Left renal cortex interstitium (tissue), 4 donors: ENCODE measurements at regions not wholly inside any gene's neighbourhood (a gene's known extent, or its start where the extent isn't known, plus 50 kb on each side); places are given as distances from the start of the nearest gene placed in this dataset.

ENCODE experiments used
- DNase-seq, 4 donors: peaks; one replicate each; pipeline ENCODE4 v3.0.0-alpha.2; 2013; ENCODE audit warnings: low read depth in 4 of 4, low spot score in 2 of 4, missing footprints in 1 of 4

GRCh38 chr1:37127254-37127748 lies 93.0 kb upstream of the GRIK3 start:
- no peak for DNase-seq

DNA sequence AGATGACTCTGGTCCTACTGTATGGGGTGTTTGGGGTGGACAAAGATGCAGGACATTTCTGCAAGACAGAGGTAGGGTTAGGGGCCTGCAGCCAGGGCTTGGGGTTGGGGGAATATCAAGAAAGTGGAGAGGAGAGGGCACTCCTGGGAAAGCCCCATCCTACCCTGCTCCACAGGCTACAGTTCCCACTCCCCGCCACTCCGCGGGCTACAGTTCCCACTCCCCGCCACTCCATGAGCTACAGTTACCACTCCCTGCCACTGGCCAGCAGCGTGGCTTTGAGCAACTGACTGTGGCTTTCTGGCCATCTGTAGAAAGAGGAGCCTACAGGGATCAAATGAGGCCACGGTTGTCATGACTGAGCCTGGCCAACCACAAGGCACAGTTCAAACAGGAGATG lies 93.8 kb upstream of the GRIK3 start:
- no peak for DNase-seq

- no peak for DNase-seq
Measured at GRCh38 chr1:37130221-37130948, 96.1 kb upstream of the GRIK3 start.

- no peak for DNase-seq
Measured at GRCh38 chr1:37131281-37131680, 97.0 kb upstream of the GRIK3 start.

- DNase-seq: no peak
Measured at GRCh38 chr1:37133276-37134145, 99.2 kb upstream of the GRIK3 start.

DNA sequence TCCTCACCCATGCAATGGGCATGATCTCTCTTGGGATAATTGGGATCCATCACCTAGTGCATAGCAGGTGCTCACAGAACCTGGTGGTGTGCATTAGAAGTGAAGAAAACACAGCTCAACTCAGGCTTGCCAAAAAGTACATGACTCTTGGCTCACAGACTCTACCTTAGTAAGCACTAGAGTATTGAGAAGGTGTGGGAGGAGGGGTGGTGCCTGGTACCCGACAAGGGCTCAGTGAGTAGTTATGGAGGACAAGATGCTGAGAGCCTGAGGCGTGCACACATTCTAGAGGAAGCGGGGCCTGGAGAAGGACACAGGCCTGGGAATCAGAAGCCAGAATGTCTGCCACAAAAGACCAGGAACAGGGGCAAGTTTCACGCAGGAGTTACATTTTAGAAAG lies 100.3 kb upstream of the GRIK3 start:
- no peak for DNase-seq

DNA sequence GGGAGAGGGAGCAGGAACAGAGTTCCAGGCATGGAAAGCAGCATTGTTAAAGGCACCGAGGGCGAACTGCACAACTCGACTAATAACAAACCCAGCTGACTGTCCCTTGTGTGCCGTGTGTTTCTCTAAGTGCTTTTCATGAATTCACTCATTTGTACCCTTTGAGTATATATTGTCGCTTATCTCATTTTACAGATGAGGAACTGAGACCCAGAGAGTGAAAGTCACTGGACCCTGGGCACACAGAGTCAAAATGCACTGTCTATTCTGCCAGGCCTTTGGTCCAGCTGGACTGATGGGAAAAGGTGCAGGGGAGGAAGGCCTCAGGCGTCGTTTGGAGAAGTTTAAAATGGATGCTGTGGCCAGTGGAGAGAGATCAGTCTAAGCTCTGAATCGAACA lies 100.7 kb upstream of the GRIK3 start:
- no peak for DNase-seq

DNA sequence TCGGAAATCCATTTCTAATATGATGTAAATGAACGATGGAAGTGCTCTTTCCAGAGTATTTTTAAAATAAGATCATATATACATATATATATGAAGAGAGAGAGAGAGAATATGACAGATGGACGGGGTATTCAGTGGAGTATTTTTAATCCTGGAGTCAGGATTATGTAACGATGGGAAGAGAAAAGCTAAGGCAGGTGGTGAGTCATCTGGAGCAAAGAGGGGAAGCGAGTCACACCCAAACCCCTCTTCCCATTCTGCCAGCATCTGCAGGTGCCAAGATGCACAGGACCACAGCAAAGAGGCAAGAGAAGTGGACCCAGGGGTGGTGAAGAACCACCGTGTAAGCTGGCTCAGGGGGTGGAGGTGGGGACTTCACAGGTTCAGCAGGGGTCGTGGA lies 102.7 kb upstream of the GRIK3 start:
- no peak for DNase-seq

DNA sequence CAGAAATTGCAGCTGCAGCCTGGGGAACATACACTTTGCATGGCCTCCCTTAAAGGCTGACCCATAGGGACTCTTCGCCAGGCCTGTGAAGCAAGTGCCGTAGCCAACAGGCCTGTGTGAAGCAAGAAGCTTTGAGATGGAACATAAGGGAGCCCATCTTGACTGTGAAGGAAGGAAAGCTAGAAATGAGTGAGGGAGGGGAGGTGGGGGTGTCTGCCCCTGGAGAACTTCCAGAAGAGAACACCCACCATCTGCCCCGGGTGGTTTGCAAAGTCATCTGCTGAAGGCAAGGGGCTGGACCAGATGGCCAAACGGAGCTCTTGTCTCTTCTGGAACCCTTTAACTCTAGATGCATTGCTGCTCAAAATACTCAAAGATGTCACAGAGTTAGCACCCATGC lies 103.3 kb upstream of the GRIK3 start:
- no peak for DNase-seq

DNA sequence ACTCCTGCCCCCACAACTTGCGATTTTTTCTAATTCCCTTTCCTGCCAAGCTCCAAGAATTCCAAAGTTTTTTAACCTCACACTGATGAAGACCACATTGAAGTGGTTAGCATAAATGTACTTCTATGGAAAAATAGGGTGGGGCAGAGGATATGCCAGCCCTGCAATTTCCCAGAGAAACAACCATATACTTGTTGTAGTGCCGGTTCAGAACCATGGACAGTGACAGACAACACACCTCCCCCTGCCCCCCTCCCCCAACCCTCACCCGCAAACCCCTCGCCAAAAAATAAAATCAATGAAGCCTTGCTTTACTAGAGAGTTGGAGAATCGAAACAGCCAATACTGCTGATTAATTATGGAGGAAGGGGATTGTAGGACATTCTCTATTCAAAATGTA lies 109.5 kb upstream of the GRIK3 start:
- peak in 1 of 4 donors; percentile 7 for DNase-seq

GRCh38 chr1:37146071-37146470 lies 111.8 kb upstream of the GRIK3 start:
- no peak for DNase-seq

DNA sequence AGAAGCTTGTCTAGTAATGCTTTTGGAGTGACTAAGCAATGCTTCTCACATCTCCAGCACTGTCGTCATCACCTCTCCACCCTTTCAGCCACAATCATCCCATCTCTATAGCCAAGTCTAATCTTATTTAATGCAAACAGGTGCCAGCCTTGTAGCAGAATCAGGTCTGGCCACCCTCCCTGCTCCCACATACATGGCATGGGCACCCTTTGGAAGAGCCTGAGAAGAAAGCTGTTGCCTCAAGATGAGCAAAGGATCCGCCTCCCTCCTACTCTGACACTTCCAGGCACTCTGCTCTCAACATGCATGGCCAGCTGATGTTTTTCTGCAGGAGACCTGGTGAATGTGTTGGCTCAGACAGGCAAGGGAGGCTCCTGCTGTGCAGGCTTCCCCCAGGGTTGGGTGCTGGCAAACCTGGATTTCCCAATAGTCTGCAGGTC lies 113.1 kb upstream of the GRIK3 start:
- no peak for DNase-seq

DNA sequence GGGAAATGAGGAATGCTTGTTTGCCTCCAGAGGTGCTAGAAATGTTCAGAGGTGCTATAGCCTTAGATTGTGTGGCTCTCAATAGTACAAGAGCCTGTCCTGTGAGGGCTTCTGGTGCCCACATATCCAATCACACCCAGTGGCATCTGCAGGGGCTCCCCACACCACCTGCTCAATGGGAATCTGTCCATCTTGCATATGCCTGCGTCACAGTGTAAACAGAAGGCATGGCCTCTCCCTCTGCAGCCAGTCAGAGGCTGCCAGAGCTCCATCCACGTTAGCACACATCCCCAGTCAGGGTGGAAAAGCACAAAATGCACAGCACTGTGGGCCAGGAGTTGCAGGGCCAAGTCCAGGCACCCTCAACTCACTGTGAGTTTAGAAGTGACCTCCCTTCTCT lies 113.6 kb upstream of the GRIK3 start:
- DNase-seq: no peak

- DNase-seq: no peak
Measured at GRCh38 chr1:37148663-37149062, 114.3 kb upstream of the GRIK3 start.

DNA sequence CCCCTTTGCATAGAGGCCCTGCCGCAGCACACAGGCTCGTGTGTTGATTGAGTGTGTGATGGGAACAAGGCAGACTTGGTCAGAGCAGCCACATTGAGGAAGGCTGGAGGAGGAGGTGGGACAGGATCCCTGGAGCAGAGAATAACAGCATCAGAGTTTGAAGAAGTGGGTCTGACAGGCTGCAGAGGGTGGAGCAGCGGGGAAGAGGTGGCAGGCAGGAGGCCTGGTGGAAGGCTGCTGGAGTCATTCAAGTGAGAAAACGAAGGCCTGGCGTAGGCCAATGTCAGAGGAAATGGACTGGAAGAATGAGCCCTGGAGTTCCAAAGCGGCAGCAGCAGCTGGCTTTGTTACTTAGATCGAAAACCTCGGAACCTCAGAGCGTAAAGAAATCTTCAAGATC lies 115.0 kb upstream of the GRIK3 start:
- no peak for DNase-seq

DNA sequence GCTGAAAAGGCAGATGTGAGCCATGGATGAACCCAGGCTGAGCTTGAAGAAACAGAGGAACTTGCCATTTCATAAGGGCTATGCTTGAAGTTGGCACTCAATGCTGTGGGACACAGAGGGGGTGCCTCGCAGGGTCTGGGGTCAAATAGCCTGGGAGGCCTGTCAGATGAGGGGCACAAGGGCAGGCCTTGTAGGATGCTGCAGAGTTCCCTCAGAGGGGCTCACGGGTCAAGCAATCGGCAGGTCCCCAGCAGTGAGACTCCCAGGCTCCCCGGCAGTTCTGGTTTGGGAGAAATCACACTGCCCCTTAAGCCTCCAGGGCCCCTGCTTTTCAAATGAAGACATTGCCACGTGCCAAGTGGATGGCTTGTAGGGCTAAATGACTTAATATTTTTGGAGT lies 116.7 kb upstream of the GRIK3 start:
- DNase-seq: no peak

GRCh38 chr1:37151789-37152188 lies 117.5 kb upstream of the GRIK3 start:
- no peak for DNase-seq

- no peak for DNase-seq
Measured at GRCh38 chr1:37152491-37152890, 118.2 kb upstream of the GRIK3 start.

GRCh38 chr1:37153116-37154100 lies 119.1 kb upstream of the GRIK3 start:
- DNase-seq: no peak

- DNase-seq: no peak
Measured at GRCh38 chr1:37156646-37157045, 122.3 kb upstream of the GRIK3 start.

- no peak for DNase-seq
Measured at GRCh38 chr1:37157634-37158033, 123.3 kb upstream of the GRIK3 start.
